H1 (cell line): ENCODE measurements at regions not wholly inside any gene's neighbourhood (a gene's known extent, or its start where the extent isn't known, plus 50 kb on each side); places are given as distances from the start of the nearest gene placed in this dataset.

ENCODE experiments used
- CTCF ChIA-PET: fragments of 300-600 bp; sonication (Branson Sonifier 250); formaldehyde crosslinking; loops from one replicate; lab custom pipeline; 2021; ENCODE audit not compliant: partially characterized antibody; lab: Charles Lee
- POLR2A ChIA-PET: fragments of 300-600 bp; sonication (Branson Sonifier 250); formaldehyde crosslinking; loops from one replicate; lab custom pipeline; 2021; ENCODE audit warnings: inconsistent platforms; ENCODE audit not compliant: partially characterized antibody; lab: Charles Lee
- DNase-seq, 2 experiments: peaks; one replicate each; pipeline versions ENCODE4 v3.0.0 to v3.0.0-alpha.2; 2010 to 2022; ENCODE audit warnings: low spot score in 2 of 2, low read depth in 1 of 2, mixed read lengths in 1 of 2
- FAIRE-seq: peaks from 2 replicates; lab custom pipeline; 2011; peaks lifted over from hg19 to GRCh38; lab: Jason Lieb, UNC
- H2AFZ ChIP-seq: 2 replicates; pipeline ENCODE4 v1.8.1; 2012; ENCODE audit warnings: low read length, inconsistent platforms
- H2AK5ac ChIP-seq: 2 replicates; pipeline ENCODE4 v1.6.1; 2013; ENCODE audit warnings: low read depth, low read length
- H2BK120ac ChIP-seq: replicated peaks from 2 replicates; pipeline ENCODE3; 2013; ENCODE audit warnings: low read depth, low read length, inconsistent platforms
- H2BK12ac ChIP-seq: 2 replicates; pipeline ENCODE4 v1.6.1; 2013; ENCODE audit warnings: low read depth, low read length
- H2BK15ac ChIP-seq: 2 replicates; pipeline ENCODE4 v1.6.1; 2013; ENCODE audit warnings: low read length
- H2BK20ac ChIP-seq: 2 replicates; pipeline ENCODE4 v1.6.1; 2013; ENCODE audit warnings: low read length
- H2BK5ac ChIP-seq: 2 replicates; pipeline ENCODE4 v1.6.1; 2013; ENCODE audit warnings: low read depth, low read length
- H3K14ac ChIP-seq: 2 replicates; pipeline ENCODE4 v1.6.1; 2013; ENCODE audit warnings: inconsistent platforms; ENCODE audit not compliant: insufficient read length
- H3K18ac ChIP-seq: 2 replicates; pipeline ENCODE4 v1.6.1; 2013; ENCODE audit warnings: low read length; ENCODE audit errors: extremely low read depth
- H3K23ac ChIP-seq: 2 replicates; pipeline ENCODE4 v1.6.1; 2013; ENCODE audit warnings: inconsistent platforms; ENCODE audit not compliant: insufficient read length
- H3K23me2 ChIP-seq: 2 replicates; pipeline ENCODE4 v1.6.1; 2013; ENCODE audit warnings: low read depth, low read length
- H3K27ac ChIP-seq: 2 replicates; pipeline ENCODE4 v1.6.1; 2011; ENCODE audit warnings: low read depth, low read length, inconsistent platforms
- H3K27me3 ChIP-seq, 4 experiments: replicated peaks in 1 of 4; 1 replicate in 1 of 4; 2 replicates in 3 of 4; pipeline versions ENCODE4 v1.6.1 to v1.8.1; 2011 to 2013; ENCODE audit warnings: low read length in 3 of 4, mild to moderate bottlenecking in 3 of 4, inconsistent platforms in 2 of 4, mixed read lengths in 2 of 4, moderate library complexity in 1 of 4; ENCODE audit not compliant: control insufficient read depth in 3 of 4, insufficient read depth in 3 of 4; ENCODE audit errors: extremely low read depth in 1 of 4
- H3K36me3 ChIP-seq, 4 experiments: 2 replicates each; pipeline versions ENCODE4 v1.6.1 to v1.8.1; 2011 to 2013; ENCODE audit warnings: mild to moderate bottlenecking in 4 of 4, low read length in 3 of 4, moderate library complexity in 2 of 4, control low read depth in 1 of 4, inconsistent platforms in 1 of 4; ENCODE audit not compliant: insufficient read depth in 4 of 4, control insufficient read depth in 2 of 4
- H3K4ac ChIP-seq: replicated peaks from 2 replicates; pipeline ENCODE3; 2013; ENCODE audit warnings: low read length, low read depth, mixed read lengths, inconsistent platforms; ENCODE audit not compliant: insufficient read length
- H3K4me1 ChIP-seq, 4 experiments: replicated peaks in 1 of 4; 1 replicate in 1 of 4; 2 replicates in 3 of 4; pipeline versions ENCODE4 v1.6.1 to v1.8.1; 2011 to 2013; ENCODE audit warnings: low read length in 3 of 4, inconsistent platforms in 2 of 4, mixed read lengths in 1 of 4; ENCODE audit not compliant: insufficient read depth in 4 of 4, control insufficient read depth in 3 of 4
- H3K4me2 ChIP-seq, 2 experiments: 2 replicates each; pipeline versions ENCODE4 v1.6.1 to v1.8.1; 2011 to 2013; ENCODE audit warnings: low read depth in 2 of 2, low read length in 2 of 2, control low read depth in 1 of 2, inconsistent platforms in 1 of 2, mild to moderate bottlenecking in 1 of 2; ENCODE audit not compliant: insufficient read depth in 1 of 2
- H3K4me3 ChIP-seq, 4 experiments: fragments of 200-600, 300-600 bp in 1 of 4; sonication (generic), shearing (Covaris generic), sonication (Bioruptor Twin) in 1 of 4; 2 replicates each; pipeline versions ENCODE4 v1.5.1 to v1.8.1; 2011 to 2016; ENCODE audit warnings: low read length in 4 of 4, low read depth in 3 of 4, control low read depth in 2 of 4, inconsistent platforms in 2 of 4, mild to moderate bottlenecking in 2 of 4, mixed read lengths in 1 of 4, moderate library complexity in 1 of 4; ENCODE audit not compliant: insufficient read depth in 2 of 4; ENCODE audit errors: extremely low read depth in 1 of 4
- H3K56ac ChIP-seq: replicated peaks from 2 replicates; pipeline ENCODE3; 2013; ENCODE audit warnings: low read depth, mild to moderate bottlenecking, mixed read lengths, low read length, inconsistent platforms; ENCODE audit not compliant: insufficient read length
- H3K79me1 ChIP-seq: 2 replicates; pipeline ENCODE4 v1.6.1; 2013; ENCODE audit warnings: low read depth, low read length, control low read depth
- H3K79me2 ChIP-seq, 2 experiments: 2 replicates each; pipeline versions ENCODE4 v1.6.1 to v1.8.1; 2012 to 2013; ENCODE audit warnings: low read length in 2 of 2, mild to moderate bottlenecking in 2 of 2, inconsistent platforms in 1 of 2; ENCODE audit not compliant: insufficient read depth in 2 of 2, control insufficient read depth in 1 of 2
- H3K9ac ChIP-seq, 4 experiments: replicated peaks in 1 of 4; 1 replicate in 1 of 4; 2 replicates in 3 of 4; pipeline versions ENCODE4 v1.6.1 to v1.8.1; 2011 to 2013; ENCODE audit warnings: low read depth in 3 of 4, low read length in 3 of 4, control low read depth in 2 of 4, mild to moderate bottlenecking in 2 of 4, moderate library complexity in 2 of 4, inconsistent platforms in 1 of 4; ENCODE audit errors: extremely low read depth in 1 of 4
- H3K9me3 ChIP-seq, 2 experiments: 2 replicates each; pipeline versions ENCODE4 v1.6.1 to v1.8.1; 2012 to 2013; ENCODE audit warnings: mild to moderate bottlenecking in 2 of 2, moderate library complexity in 2 of 2, control low read depth in 1 of 2, inconsistent platforms in 1 of 2, low read depth in 1 of 2, low read length in 1 of 2, mixed read lengths in 1 of 2; ENCODE audit not compliant: insufficient read depth in 2 of 2
- H4K20me1 ChIP-seq, 2 experiments: replicated peaks in 1 of 2; 2 replicates each; pipeline versions ENCODE3 to v1.8.1; 2011 to 2013; ENCODE audit warnings: inconsistent platforms in 2 of 2, low read length in 2 of 2, mild to moderate bottlenecking in 1 of 2; ENCODE audit not compliant: insufficient read depth in 2 of 2, control insufficient read depth in 1 of 2
- H4K5ac ChIP-seq: 2 replicates; pipeline ENCODE4 v1.6.1; 2013; ENCODE audit warnings: low read length, low read depth, mixed read lengths, inconsistent platforms; ENCODE audit not compliant: insufficient read length
- H4K8ac ChIP-seq: 2 replicates; pipeline ENCODE4 v1.8.0; 2013; ENCODE audit warnings: mild to moderate bottlenecking, moderate library complexity, low read length, inconsistent platforms; ENCODE audit not compliant: insufficient read depth; ENCODE audit errors: extremely low read depth
- H4K91ac ChIP-seq: replicated peaks from 2 replicates; pipeline ENCODE3; 2013; ENCODE audit warnings: low read length, mixed read lengths, inconsistent platforms; ENCODE audit not compliant: insufficient read length
- ATF2 ChIP-seq: IDR thresholded peaks from 2 replicates; pipeline ENCODE4 v1.6.1; 2012; ENCODE audit warnings: low read length, inconsistent platforms
- E2F6 ChIP-seq: IDR thresholded peaks from 2 replicates; pipeline ENCODE4 v1.6.1; 2012; ENCODE audit warnings: inconsistent platforms
- FOSL1 ChIP-seq: IDR thresholded peaks from 2 replicates; pipeline ENCODE4 v1.6.1; 2011; ENCODE audit warnings: mild to moderate bottlenecking, low read depth, low read length, moderate library complexity; ENCODE audit not compliant: insufficient read depth
- MAFK ChIP-seq: IDR thresholded peaks from 2 replicates; pipeline ENCODE4 v1.6.1; 2012; ENCODE audit warnings: low read depth, mild to moderate bottlenecking, improper control_type of control experiment, low read length
- RFX5 ChIP-seq: IDR thresholded peaks from 2 replicates; pipeline ENCODE4 v1.6.1; 2011; ENCODE audit warnings: low read depth, low read length, improper control_type of control experiment, borderline replicate concordance
- WGBS, 2 experiments: shearing (Covaris generic) in 1 of 2; methylation state at CpG; one replicate each; pipeline versions ENCODE4 v1.1.6 to v1.1.7; 2013 to 2015; ENCODE audit warnings: low lambda C conversion rate in 2 of 2, mixed read lengths in 2 of 2, inconsistent platforms in 1 of 2, low coverage in 1 of 2, missing lambda C conversion rate in 1 of 2; ENCODE audit not compliant: insufficient replicate concordance in 2 of 2, insufficient coverage in 1 of 2, insufficient read length in 1 of 2; ENCODE audit errors: extremely low coverage in 1 of 2, missing lambda C conversion rate in 1 of 2; 5-methylcytosine and 5-hydroxymethylcytosine counted together

- no peak overlapping the region for H4K5ac ChIP-seq
- H2AFZ ChIP-seq, result no peak overlapping the region
- FAIRE-seq, result no peak
- POLR2A ChIA-PET, result no interaction called here
- H3K9me3 ChIP-seq, result no peaks in the 10 kb centered on the region
- no peak overlapping the region for H2AK5ac ChIP-seq
- H3K4ac ChIP-seq, result no peak overlapping the region
- no peak overlapping the region for H3K4me3 ChIP-seq
- TF ChIP-seq MAFK (no peak), ATF2 (no peak), E2F6 (no peak), FOSL1 (no peak), RFX5 (no peak)
- H3K27me3 ChIP-seq, result no peaks in the 10 kb centered on the region
- no peak overlapping the region for H3K23ac ChIP-seq
- WGBS, 2 experiments, result 78% methylated on average over 1 of the region's 1 CpG; no CpG with 5 or more reads in 1 of the 2 experiments
- H3K4me1 ChIP-seq, result peaks cover 0 to 3% (median 0%) of the 10 kb centered on the region in 4 experiments; a peak in 1 of 7 replicates
- H4K8ac ChIP-seq, result no peak overlapping the region
- H3K23me2 ChIP-seq, result no peaks in the 10 kb centered on the region
- H3K27ac ChIP-seq, result no peak overlapping the region
- no peaks in the 10 kb centered on the region for H3K79me2 ChIP-seq
- H3K56ac ChIP-seq, result no peak overlapping the region
- no peak overlapping the region for H3K18ac ChIP-seq
- CTCF ChIA-PET, result interaction anchor here (0.5 to 1.0 kb wide), 3 partner anchors 103 to 439 kb away, joined by 3 read pairs; no protein-coding TSS in a partner anchor
- no peaks in the 10 kb centered on the region for H3K79me1 ChIP-seq
- no peak overlapping the region for H2BK5ac ChIP-seq
- H4K20me1 ChIP-seq, result no peaks in the 10 kb centered on the region
- no peaks in the 10 kb centered on the region for H3K36me3 ChIP-seq
- no peak overlapping the region for H3K4me2 ChIP-seq
- no peak overlapping the region for H2BK120ac ChIP-seq
- H3K9ac ChIP-seq, result no peak overlapping the region
- no peak for DNase-seq
- no peak overlapping the region for H2BK15ac ChIP-seq
- no peak overlapping the region for H2BK20ac ChIP-seq
- H3K14ac ChIP-seq, result no peak overlapping the region
- no peak overlapping the region for H2BK12ac ChIP-seq
- H4K91ac ChIP-seq, result no peak overlapping the region
Measured at GRCh38 chr14:85172889-85173477, 357.0 kb upstream of the FLRT2 start.
